ENCODE measurements at regions not wholly inside any gene's neighbourhood (a gene's known extent, or its start where the extent isn't known, plus 50 kb on each side); places are given as distances from the start of the nearest gene placed in this dataset.

DNA sequence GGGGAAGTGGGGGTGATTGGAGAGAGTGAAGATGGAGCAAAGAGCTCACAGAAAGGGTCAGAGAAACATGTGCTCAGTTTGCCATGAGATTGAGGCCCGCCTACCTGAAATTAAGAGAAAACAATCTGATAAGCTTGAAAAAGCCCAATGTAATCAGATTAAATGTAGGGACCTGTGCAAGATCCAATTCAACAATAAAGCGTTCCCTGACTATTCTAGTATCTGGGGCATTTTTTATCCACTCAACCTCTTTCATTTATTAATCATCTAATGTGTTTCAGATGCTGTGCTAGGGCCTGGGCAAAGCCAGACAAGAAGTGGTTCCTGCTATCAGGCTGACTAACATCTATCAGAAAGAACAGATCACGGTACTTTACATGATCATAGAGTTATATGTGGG, 238.4 kb upstream of the MYO3A start:
- TF ChIP-seq EP300 (IDR thresholded peaks at IDR 0.05) (no peak), POLR2A (IDR thresholded peaks at IDR 0.05) (no peak), CTCF (IDR thresholded peaks at IDR 0.05) (no peak), POLR2AphosphoS5 (IDR thresholded peaks at IDR 0.05) (no peak)
